IMR-90 (cell line): ENCODE measurements at regions not wholly inside any gene's neighbourhood (a gene's known extent, or its start where the extent isn't known, plus 50 kb on each side); places are given as distances from the start of the nearest gene placed in this dataset.
A peak's percentile ranks its signal among the peaks of the same experiment; 100 is the strongest.

Source experiments
- ATAC-seq: fragments of 200-7000 bp; cut with Tn5 transposase; 2 replicates; pipeline ENCODE4 v1.9.1; 2020; ENCODE audit warnings: low read depth, mild to moderate bottlenecking, moderate library complexity
- BruUV-seq: library from RNA; stranded (reverse); fragments of 400-500 nt; replicated peaks from 2 replicates; lab custom pipeline; 2021; lab: Mats Ljungman, UMichigan
- CTCF ChIA-PET: fragments of 300-600 bp; formaldehyde crosslinking; extraction: SDS; loops from one replicate; lab custom pipeline; 2021; ENCODE audit warnings: antibody characterized with exemption; lab: Yijun Ruan, JAX
- POLR2A ChIA-PET: fragments of 300-600 bp; sonication (Branson Sonifier 250); formaldehyde crosslinking; loops from one replicate; lab custom pipeline; 2022; ENCODE audit warnings: antibody characterized with exemption; ENCODE audit not compliant: unreplicated experiment; lab: Charles Lee
- DNase-seq: peaks from one replicate; pipeline ENCODE4 v3.0.0; 2013
- H2AFZ ChIP-seq: replicated peaks from 2 replicates; pipeline ENCODE3; 2013; ENCODE audit warnings: low read length, mild to moderate bottlenecking; ENCODE audit not compliant: poor library complexity
- H2AK5ac ChIP-seq: 2 replicates; pipeline ENCODE4 v1.6.1; 2013; ENCODE audit warnings: low read depth, low read length, inconsistent platforms
- H2AK9ac ChIP-seq: replicated peaks from 2 replicates; pipeline ENCODE3; 2013; ENCODE audit warnings: mild to moderate bottlenecking, low read depth, low read length, moderate library complexity; ENCODE audit not compliant: poor library complexity
- H2BK120ac ChIP-seq: 2 replicates; pipeline ENCODE4 v1.6.1; 2013; ENCODE audit warnings: low read depth, low read length, inconsistent platforms
- H2BK15ac ChIP-seq: 3 replicates; pipeline ENCODE4 v1.6.1; 2013; ENCODE audit warnings: low read depth, low read length, inconsistent platforms
- H2BK20ac ChIP-seq: 2 replicates; pipeline ENCODE4 v1.6.1; 2013; ENCODE audit warnings: low read depth, mild to moderate bottlenecking, inconsistent platforms, low read length, moderate library complexity
- H2BK5ac ChIP-seq: 2 replicates; pipeline ENCODE4 v1.6.1; 2013; ENCODE audit warnings: mild to moderate bottlenecking, low read depth, low read length, inconsistent platforms; ENCODE audit not compliant: poor library complexity, severe bottlenecking
- H3K14ac ChIP-seq: replicated peaks from 2 replicates; pipeline ENCODE4 v1.6.1; 2013; ENCODE audit warnings: low read depth, low read length, inconsistent platforms
- H3K18ac ChIP-seq: 2 replicates; pipeline ENCODE4 v1.6.1; 2013; ENCODE audit warnings: low read depth, low read length, control low read depth
- H3K23ac ChIP-seq: 2 replicates; pipeline ENCODE4 v1.6.1; 2013; ENCODE audit warnings: low read depth, low read length, inconsistent platforms
- H3K27ac ChIP-seq: 2 replicates; pipeline ENCODE4 v1.5.1; 2013; ENCODE audit warnings: mild to moderate bottlenecking, control low read depth, low read length; ENCODE audit not compliant: insufficient read depth
- H3K27me3 ChIP-seq: 2 replicates; pipeline ENCODE4 v1.6.1; 2013; ENCODE audit warnings: low read length; ENCODE audit not compliant: control insufficient read depth, insufficient read depth
- H3K36me3 ChIP-seq: 2 replicates; pipeline ENCODE4 v1.6.1; 2013; ENCODE audit warnings: low read length, mixed read lengths; ENCODE audit not compliant: control insufficient read depth, insufficient read depth
- H3K4ac ChIP-seq: 2 replicates; pipeline ENCODE4 v1.6.1; 2013; ENCODE audit warnings: low read depth, low read length, inconsistent platforms
- H3K4me1 ChIP-seq: 2 replicates; pipeline ENCODE4 v1.6.1; 2013; ENCODE audit warnings: low read length, mixed read lengths; ENCODE audit not compliant: control insufficient read depth, insufficient read depth
- H3K4me2 ChIP-seq: 2 replicates; pipeline ENCODE4 v1.6.1; 2013; ENCODE audit warnings: low read depth, mild to moderate bottlenecking, control low read depth, low read length, moderate library complexity
- H3K4me3 ChIP-seq: 2 replicates; pipeline ENCODE4 v1.5.1; 2013; ENCODE audit warnings: low read depth, mild to moderate bottlenecking, control low read depth, low read length, moderate library complexity; ENCODE audit not compliant: insufficient read depth
- H3K56ac ChIP-seq: 2 replicates; pipeline ENCODE4 v1.6.1; 2013; ENCODE audit warnings: low read length, inconsistent platforms; ENCODE audit not compliant: insufficient read depth; ENCODE audit errors: extremely low read depth
- H3K79me1 ChIP-seq, 2 experiments: 2 replicates each; pipeline ENCODE4 v1.6.1; 2013; ENCODE audit warnings: low read length in 2 of 2, inconsistent platforms in 1 of 2, low read depth in 1 of 2
- H3K9ac ChIP-seq: 2 replicates; pipeline ENCODE4 v1.6.1; 2013; ENCODE audit warnings: low read depth, low read length, control low read depth
- H3K9me1 ChIP-seq: 2 replicates; pipeline ENCODE4 v1.6.1; 2013; ENCODE audit warnings: low read length, inconsistent platforms; ENCODE audit not compliant: insufficient read depth
- H3K9me3 ChIP-seq: 2 replicates; pipeline ENCODE4 v1.6.1; 2013; ENCODE audit warnings: low read length; ENCODE audit not compliant: control insufficient read depth, insufficient read depth
- H4K20me1 ChIP-seq: 2 replicates; pipeline ENCODE4 v1.6.1; 2013; ENCODE audit warnings: low read length, inconsistent platforms; ENCODE audit not compliant: insufficient read depth
- H4K5ac ChIP-seq: 2 replicates; pipeline ENCODE4 v1.6.1; 2013; ENCODE audit warnings: mild to moderate bottlenecking, low read depth, low read length, control low read depth
- H4K8ac ChIP-seq, 2 experiments: 2 replicates each; pipeline ENCODE4 v1.6.1; 2013; ENCODE audit warnings: low read depth in 2 of 2, low read length in 2 of 2, control low read depth in 1 of 2, inconsistent platforms in 1 of 2
- H4K91ac ChIP-seq: 2 replicates; pipeline ENCODE4 v1.6.1; 2013; ENCODE audit warnings: low read depth, low read length, inconsistent platforms; ENCODE audit not compliant: insufficient read depth
- BHLHE40 ChIP-seq: fragments of 150-350 bp; IDR thresholded peaks from 2 replicates; pipeline ENCODE4 v1.6.1; 2016; ENCODE audit warnings: mild to moderate bottlenecking, low read depth, low read length
- CEBPB ChIP-seq: IDR thresholded peaks from 2 replicates; pipeline ENCODE4 v1.6.1; 2012; ENCODE audit warnings: low read depth, low read length, improper control_type of control experiment
- CHD1 ChIP-seq: IDR thresholded peaks from 2 replicates; pipeline ENCODE4 v1.6.1; 2012; ENCODE audit warnings: low read depth, low read length, improper control_type of control experiment
- FOS ChIP-seq: fragments of 150-350 bp; IDR thresholded peaks from 2 replicates; pipeline ENCODE4 v1.6.1; 2016; ENCODE audit warnings: low read depth, low read length
- MAFK ChIP-seq: IDR thresholded peaks from 2 replicates; pipeline ENCODE4 v1.6.1; 2012; ENCODE audit warnings: low read depth, low read length, improper control_type of control experiment
- MAZ ChIP-seq: IDR thresholded peaks from 2 replicates; pipeline ENCODE4 v1.6.1; 2012; ENCODE audit warnings: low read depth, mild to moderate bottlenecking, low read length, improper control_type of control experiment, moderate library complexity, borderline replicate concordance
- MXI1 ChIP-seq: IDR thresholded peaks from 2 replicates; pipeline ENCODE4 v1.6.1; 2012; ENCODE audit warnings: low read depth, mild to moderate bottlenecking, low read length, moderate library complexity, borderline replicate concordance
- NFE2L2 ChIP-seq: fragments of 150-350 bp; IDR thresholded peaks from 2 replicates; pipeline ENCODE4 v1.6.1; 2016; ENCODE audit warnings: low read depth, mild to moderate bottlenecking, low read length
- POLR2A ChIP-seq: IDR thresholded peaks from 2 replicates; pipeline ENCODE4 v1.6.1; 2012; ENCODE audit warnings: mild to moderate bottlenecking, low read depth, low read length
- RAD21 ChIP-seq: IDR thresholded peaks from 2 replicates; pipeline ENCODE4 v1.6.1; 2012; ENCODE audit warnings: low read length, improper control_type of control experiment
- RFX5 ChIP-seq: IDR thresholded peaks from 2 replicates; pipeline ENCODE4 v1.8.0; 2012; ENCODE audit warnings: low read depth, mild to moderate bottlenecking, low read length, moderate library complexity
- SMC3 ChIP-seq: fragments of 150-350 bp; IDR thresholded peaks from 2 replicates; pipeline ENCODE4 v1.6.1; 2016; ENCODE audit warnings: low read depth, mild to moderate bottlenecking, antibody characterized with exemption, low read length, moderate library complexity
- WGBS, 2 experiments: methylation state at CpG; one replicate each; pipeline versions ENCODE4 v1.1.5 to v1.1.7; 2013; ENCODE audit warnings: missing lambda C conversion rate in 2 of 2; ENCODE audit not compliant: insufficient read length in 1 of 2; ENCODE audit errors: extremely low coverage in 2 of 2; 5-methylcytosine and 5-hydroxymethylcytosine counted together
- dilution Hi-C: fragments of 300-500 bp; cut with HindIII; formaldehyde crosslinking; loops from one replicate; pipeline ENCODE4 v1.14.3; 2018; ENCODE audit warnings: low sequenced_read_pairs; ENCODE audit not compliant: unreplicated experiment
- in situ Hi-C: fragments of 300-500 bp; cut with MboI; formaldehyde crosslinking; loops from 3 replicates; pipeline ENCODE4 v1.14.3; 2019; ENCODE audit warnings: low sequenced_read_pairs, inconsistent platforms, mixed read lengths
- intact Hi-C: fragments of 100-400 bp; cut with micrococcal nuclease; formaldehyde crosslinking; loops from 2 replicates; pipeline ENCODE4 v1.10.0; 2022
- TF ChIP-seq, protein P1 (sequence below): fragments of 150-350 bp; IDR thresholded peaks from 2 replicates; pipeline ENCODE4 v1.6.1; 2017; ENCODE audit warnings: mild to moderate bottlenecking, antibody characterized with exemption, low read length, low read depth
- TF ChIP-seq, protein P2 (sequence below): conservative IDR thresholded peaks from 2 replicates; pipeline ENCODE4 v1.5.1; 2012; ENCODE audit warnings: mild to moderate bottlenecking, low read depth, low read length, improper control_type of control experiment
- TF ChIP-seq, protein P3 (sequence below): fragments of 150-350 bp; IDR thresholded peaks from 2 replicates; pipeline ENCODE4 v1.6.1; 2016; ENCODE audit warnings: low read depth, mild to moderate bottlenecking, low read length, moderate library complexity, borderline replicate concordance

DNA sequence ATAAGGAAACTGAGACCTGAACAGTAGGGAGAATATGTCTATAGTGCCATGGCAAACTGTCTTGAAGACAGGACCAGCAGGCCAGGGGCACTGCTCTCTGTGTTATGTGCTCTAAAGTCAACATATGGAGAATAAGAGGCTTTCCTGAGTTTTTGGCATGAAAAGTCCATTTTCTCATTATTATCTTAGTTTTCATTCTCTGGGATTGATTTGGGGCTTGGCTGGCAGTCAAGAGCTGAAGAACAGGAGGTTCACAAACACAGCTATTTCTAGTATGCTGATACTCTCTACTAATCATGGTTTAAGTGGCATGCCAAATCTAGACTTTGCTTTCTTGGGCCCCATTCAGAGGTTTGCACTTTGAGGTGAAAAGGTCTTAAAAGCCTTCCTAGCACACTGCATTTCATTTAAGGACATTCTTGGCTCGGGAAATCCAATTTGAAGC, 404.4 kb downstream of the ZNF608 start:
- ChIA-PET POLR2A (no interaction called here), CTCF (no interaction called here)
- WGBS, 2 experiments = no CpG with 5 or more reads among the region's 1 CpG
- Histone ChIP-seq H3K4me3 (no peak overlapping the region), H3K14ac (no peak overlapping the region), H2AFZ (no peak overlapping the region), H3K4me1 (0 out of 2 replicates have a peak, but pooled peaks cover 2% of the 10 kb centered on the region), H2BK5ac (no peak overlapping the region), H4K8ac (no peak overlapping the region), H3K79me1 (no peaks in the 10 kb centered on the region), H3K56ac (no peak overlapping the region), H3K9me3 (no peaks in the 10 kb centered on the region; the same call in 1 of the 2 replicates), H3K18ac (no peak overlapping the region), H3K23ac (no peak overlapping the region), H2BK120ac (no peak overlapping the region; the same call in 1 of the 2 replicates), H2AK5ac (0 out of 2 replicates have a peak overlapping the region, but pooled peaks have one; percentile 11), H3K9ac (no peak overlapping the region), H3K27ac (no peak overlapping the region), H3K36me3 (no peaks in the 10 kb centered on the region), H2BK20ac (no peak overlapping the region), H3K9me1 (0 out of 2 replicates have a peak, but pooled peaks cover 3% of the 10 kb centered on the region), H2AK9ac (no peak overlapping the region), H4K20me1 (no peaks in the 10 kb centered on the region), H4K5ac (no peak overlapping the region), H2BK15ac (no peak overlapping the region), H3K4me2 (no peak overlapping the region), H3K4ac (no peak overlapping the region), H4K91ac (no peak overlapping the region), H3K27me3 (peaks cover 3% of the 10 kb centered on the region; the same call in 1 of the 2 replicates)
- DNase-seq (peak; percentile 24), ATAC-seq (no peak)
- TF ChIP-seq NFE2L2 = no peak
- TF ChIP-seq, protein P1, sequence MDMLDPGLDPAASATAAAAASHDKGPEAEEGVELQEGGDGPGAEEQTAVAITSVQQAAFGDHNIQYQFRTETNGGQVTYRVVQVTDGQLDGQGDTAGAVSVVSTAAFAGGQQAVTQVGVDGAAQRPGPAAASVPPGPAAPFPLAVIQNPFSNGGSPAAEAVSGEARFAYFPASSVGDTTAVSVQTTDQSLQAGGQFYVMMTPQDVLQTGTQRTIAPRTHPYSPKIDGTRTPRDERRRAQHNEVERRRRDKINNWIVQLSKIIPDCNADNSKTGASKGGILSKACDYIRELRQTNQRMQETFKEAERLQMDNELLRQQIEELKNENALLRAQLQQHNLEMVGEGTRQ = no peak
- TF ChIP-seq SMC3 = no peak
- no peak for TF ChIP-seq MAFK
- TF ChIP-seq BHLHE40 = no peak
- TF ChIP-seq CEBPB = no peak
- TF ChIP-seq, protein P2, sequence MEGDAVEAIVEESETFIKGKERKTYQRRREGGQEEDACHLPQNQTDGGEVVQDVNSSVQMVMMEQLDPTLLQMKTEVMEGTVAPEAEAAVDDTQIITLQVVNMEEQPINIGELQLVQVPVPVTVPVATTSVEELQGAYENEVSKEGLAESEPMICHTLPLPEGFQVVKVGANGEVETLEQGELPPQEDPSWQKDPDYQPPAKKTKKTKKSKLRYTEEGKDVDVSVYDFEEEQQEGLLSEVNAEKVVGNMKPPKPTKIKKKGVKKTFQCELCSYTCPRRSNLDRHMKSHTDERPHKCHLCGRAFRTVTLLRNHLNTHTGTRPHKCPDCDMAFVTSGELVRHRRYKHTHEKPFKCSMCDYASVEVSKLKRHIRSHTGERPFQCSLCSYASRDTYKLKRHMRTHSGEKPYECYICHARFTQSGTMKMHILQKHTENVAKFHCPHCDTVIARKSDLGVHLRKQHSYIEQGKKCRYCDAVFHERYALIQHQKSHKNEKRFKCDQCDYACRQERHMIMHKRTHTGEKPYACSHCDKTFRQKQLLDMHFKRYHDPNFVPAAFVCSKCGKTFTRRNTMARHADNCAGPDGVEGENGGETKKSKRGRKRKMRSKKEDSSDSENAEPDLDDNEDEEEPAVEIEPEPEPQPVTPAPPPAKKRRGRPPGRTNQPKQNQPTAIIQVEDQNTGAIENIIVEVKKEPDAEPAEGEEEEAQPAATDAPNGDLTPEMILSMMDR = no peak
- TF ChIP-seq CHD1 = no peak
- TF ChIP-seq RFX5 = no peak
- no peak for TF ChIP-seq RAD21
- no peak for TF ChIP-seq FOS
- TF ChIP-seq POLR2A = no peak
- TF ChIP-seq MXI1 = no peak
- TF ChIP-seq, protein P3, sequence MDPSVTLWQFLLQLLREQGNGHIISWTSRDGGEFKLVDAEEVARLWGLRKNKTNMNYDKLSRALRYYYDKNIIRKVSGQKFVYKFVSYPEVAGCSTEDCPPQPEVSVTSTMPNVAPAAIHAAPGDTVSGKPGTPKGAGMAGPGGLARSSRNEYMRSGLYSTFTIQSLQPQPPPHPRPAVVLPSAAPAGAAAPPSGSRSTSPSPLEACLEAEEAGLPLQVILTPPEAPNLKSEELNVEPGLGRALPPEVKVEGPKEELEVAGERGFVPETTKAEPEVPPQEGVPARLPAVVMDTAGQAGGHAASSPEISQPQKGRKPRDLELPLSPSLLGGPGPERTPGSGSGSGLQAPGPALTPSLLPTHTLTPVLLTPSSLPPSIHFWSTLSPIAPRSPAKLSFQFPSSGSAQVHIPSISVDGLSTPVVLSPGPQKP = no peak
- TF ChIP-seq MAZ = no peak
- intact Hi-C loops (loop anchor here (5.0 kb wide), 2 partner anchors 405 to 670 kb away; partner anchors contain the start of gene ZNF608), dilution Hi-C loops (no loop called here), in situ Hi-C loops (no loop called here)
- BruUV-seq = no TSS peak
